PC-3 (cell line): ENCODE measurements at regions not wholly inside any gene's neighbourhood (a gene's known extent, or its start where the extent isn't known, plus 50 kb on each side); places are given as distances from the start of the nearest gene placed in this dataset.

ENCODE experiments used
- CTCF ChIP-seq: fragments of 300-600 bp; sonication (generic); conservative IDR thresholded peaks from 2 replicates; pipeline ENCODE4 v1.5.1; 2017; ENCODE audit warnings: antibody characterized with exemption, low read depth, mild to moderate bottlenecking, low read length
- EZH2phosphoT487 ChIP-seq: fragments of 300-600 bp; sonication (generic); IDR thresholded peaks from 2 replicates; pipeline ENCODE4 v1.6.1; 2018; ENCODE audit warnings: mild to moderate bottlenecking, antibody characterized with exemption, low read length, borderline replicate concordance

GRCh38 chr14:84750763-84751554, 779.0 kb upstream of the FLRT2 start:
- TF ChIP-seq CTCF (no peak), EZH2phosphoT487 (no peak)
